Tibial nerve (tissue), 4 donors: ENCODE measurements at regions not wholly inside any gene's neighbourhood (a gene's known extent, or its start where the extent isn't known, plus 50 kb on each side); places are given as distances from the start of the nearest gene placed in this dataset.

Source experiments
- CTCF ChIP-seq, 5 experiments: fragments of 200-600 bp in 3 of 5; fragments of 450-650 bp in 2 of 5; sonication (generic) in 3 of 5; IDR thresholded peaks; one replicate each; pipeline ENCODE4 v1.5.1; 2016 to 2019; ENCODE audit warnings: antibody characterized with exemption in 5 of 5, mild to moderate bottlenecking in 3 of 5, moderate library complexity in 2 of 5
- EP300 ChIP-seq, 2 donors: sonication (generic); formaldehyde crosslinking; IDR thresholded peaks; one replicate each; pipeline ENCODE4 v1.6.1; 2017; ENCODE audit warnings: antibody characterized with exemption in 2 of 2, mild to moderate bottlenecking in 1 of 2

DNA sequence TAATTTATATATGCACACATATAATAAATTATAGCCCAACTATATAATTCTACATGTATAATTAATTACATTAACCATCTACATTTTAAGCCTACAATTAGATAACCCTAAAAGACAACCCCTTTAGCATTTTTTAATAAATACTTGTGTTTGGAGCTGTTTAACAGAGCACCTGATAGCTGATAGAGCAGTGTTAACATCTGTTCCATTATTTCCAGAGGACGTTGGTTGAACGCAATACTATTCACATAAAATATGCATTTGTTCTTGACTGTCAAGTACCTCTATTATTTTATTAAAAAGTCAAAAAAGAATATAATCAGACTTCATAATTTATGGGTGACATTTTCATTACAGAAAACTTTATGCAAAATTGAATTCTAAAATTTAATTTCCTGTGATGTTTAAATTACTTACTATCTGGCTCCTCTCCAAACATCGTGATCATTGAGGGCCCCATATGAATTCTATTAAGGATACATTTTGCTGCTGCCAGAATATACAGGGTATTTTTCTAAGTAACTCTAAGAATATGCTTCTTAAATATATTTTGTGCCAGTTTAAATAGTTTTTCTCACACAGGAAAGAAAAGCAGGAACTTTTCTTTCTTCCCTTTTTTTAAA lies 234.3 kb downstream of the SHOX2 start:
- TF ChIP-seq EP300 (IDR thresholded peaks at IDR 0.05), result no peak
- TF ChIP-seq CTCF (IDR thresholded peaks at IDR 0.05), result no peak
